Peyer's patch (tissue), 4 donors: ENCODE measurements at regions not wholly inside any gene's neighbourhood (a gene's known extent, or its start where the extent isn't known, plus 50 kb on each side); places are given as distances from the start of the nearest gene placed in this dataset.

Source experiments
- DNase-seq, 3 donors: peaks; one replicate each; pipeline ENCODE4 v3.0.0-alpha.2; 2017 to 2019
- H3K27ac ChIP-seq, 4 donors: fragments of 200-600 bp; sonication (generic); one replicate each; pipeline ENCODE4 v1.5.1; 2016 to 2019
- H3K27me3 ChIP-seq, 2 donors: fragments of 200-600 bp; sonication (generic); one replicate each; pipeline ENCODE4 v1.5.1; 2019
- H3K36me3 ChIP-seq, 3 donors: fragments of 200-600 bp; sonication (generic); one replicate each; pipeline ENCODE4 v1.5.1; 2016 to 2019
- H3K4me1 ChIP-seq, 4 donors: fragments of 200-600 bp; sonication (generic); one replicate each; pipeline ENCODE4 v1.5.1; 2016 to 2019
- H3K4me3 ChIP-seq, 4 donors: fragments of 200-600 bp; sonication (generic); 1 replicate in 3 of 4; 2 replicates in 1 of 4; pipeline ENCODE4 v1.5.1; 2016 to 2019; ENCODE audit warnings: mild to moderate bottlenecking in 1 of 4
- H3K9me3 ChIP-seq, 4 donors: fragments of 200-600 bp; sonication (generic); one replicate each; pipeline ENCODE4 v1.5.1; 2016 to 2019; ENCODE audit warnings: mild to moderate bottlenecking in 1 of 4
- POLR2A ChIP-seq, 2 donors: fragments of 450-650 bp; IDR thresholded peaks; one replicate each; pipeline ENCODE4 v1.5.1; 2017; ENCODE audit warnings: antibody characterized with exemption in 2 of 2, mild to moderate bottlenecking in 2 of 2, moderate library complexity in 2 of 2
- TF ChIP-seq, protein P1 (sequence below), 6 experiments: fragments of 450-650 bp in 4 of 6; fragments of 200-600 bp in 2 of 6; sonication (generic) in 1 of 6; IDR thresholded peaks; one replicate each; pipeline ENCODE4 v1.5.1; 2017 to 2019; ENCODE audit warnings: antibody characterized with exemption in 6 of 6, mild to moderate bottlenecking in 3 of 6, moderate library complexity in 1 of 6

DNA sequence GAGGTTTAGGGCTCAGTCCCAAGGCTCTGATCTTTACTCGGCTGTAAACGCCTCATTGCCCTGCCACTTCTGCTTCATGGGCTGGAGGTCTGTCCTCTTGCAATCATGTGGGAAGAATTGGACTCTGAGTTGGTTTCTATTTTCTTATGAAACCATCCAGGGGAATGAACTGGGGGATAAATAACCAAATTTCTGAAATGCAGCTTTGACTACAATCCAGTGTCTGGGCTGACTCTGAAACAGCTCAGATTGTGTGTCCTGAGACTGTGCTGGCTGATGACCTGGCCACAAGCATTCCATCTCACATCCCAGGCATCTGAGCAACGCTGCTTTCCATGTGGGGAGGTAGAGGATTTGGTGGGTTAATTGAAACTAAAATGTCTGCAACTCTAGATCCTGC is 71.0 kb upstream of the GALNT15 start:
- no peaks in the 10 kb centered on the region for H3K27me3 ChIP-seq

DNA sequence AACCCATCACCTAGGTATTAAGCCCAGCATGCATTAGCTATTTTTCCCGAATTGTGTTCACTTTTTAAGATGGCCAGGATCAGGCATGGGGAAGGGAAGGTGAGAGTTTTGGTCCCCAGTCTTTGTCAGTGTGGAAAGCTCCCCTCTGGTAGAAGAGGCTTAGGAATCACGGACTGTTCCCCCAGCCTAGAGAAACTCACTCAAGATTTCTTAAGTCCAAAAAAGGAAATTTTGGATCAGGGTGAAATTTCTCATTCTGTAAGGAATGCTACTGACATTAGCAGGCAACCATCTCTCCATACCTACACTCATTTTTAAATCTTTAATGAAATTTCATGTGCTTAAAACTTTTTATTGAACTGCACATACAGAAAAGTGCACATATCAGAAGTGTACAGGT is 70.3 kb upstream of the GALNT15 start:
- TF ChIP-seq, protein P1, sequence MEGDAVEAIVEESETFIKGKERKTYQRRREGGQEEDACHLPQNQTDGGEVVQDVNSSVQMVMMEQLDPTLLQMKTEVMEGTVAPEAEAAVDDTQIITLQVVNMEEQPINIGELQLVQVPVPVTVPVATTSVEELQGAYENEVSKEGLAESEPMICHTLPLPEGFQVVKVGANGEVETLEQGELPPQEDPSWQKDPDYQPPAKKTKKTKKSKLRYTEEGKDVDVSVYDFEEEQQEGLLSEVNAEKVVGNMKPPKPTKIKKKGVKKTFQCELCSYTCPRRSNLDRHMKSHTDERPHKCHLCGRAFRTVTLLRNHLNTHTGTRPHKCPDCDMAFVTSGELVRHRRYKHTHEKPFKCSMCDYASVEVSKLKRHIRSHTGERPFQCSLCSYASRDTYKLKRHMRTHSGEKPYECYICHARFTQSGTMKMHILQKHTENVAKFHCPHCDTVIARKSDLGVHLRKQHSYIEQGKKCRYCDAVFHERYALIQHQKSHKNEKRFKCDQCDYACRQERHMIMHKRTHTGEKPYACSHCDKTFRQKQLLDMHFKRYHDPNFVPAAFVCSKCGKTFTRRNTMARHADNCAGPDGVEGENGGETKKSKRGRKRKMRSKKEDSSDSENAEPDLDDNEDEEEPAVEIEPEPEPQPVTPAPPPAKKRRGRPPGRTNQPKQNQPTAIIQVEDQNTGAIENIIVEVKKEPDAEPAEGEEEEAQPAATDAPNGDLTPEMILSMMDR (IDR thresholded peaks at IDR 0.05), result no peak
- no peak for TF ChIP-seq POLR2A (IDR thresholded peaks at IDR 0.05)
- H3K9me3 ChIP-seq, result no peaks in the 10 kb centered on the region
- no peaks in the 10 kb centered on the region for H3K4me1 ChIP-seq
- no peak for DNase-seq
- no peaks in the 10 kb centered on the region for H3K36me3 ChIP-seq
- no peaks in the 10 kb centered on the region for H3K27me3 ChIP-seq
- no peak overlapping the region for H3K4me3 ChIP-seq
- peak overlapping the region in 2 of 4 donors; percentile 45 to 63 for H3K27ac ChIP-seq

More for the DNA sequence above, 71.0 kb upstream of the GALNT15 start:
- TF ChIP-seq, protein P1 (IDR thresholded peaks at IDR 0.05), result no peak
- TF ChIP-seq POLR2A (IDR thresholded peaks at IDR 0.05), result no peak
- DNase-seq, result no peak
- Histone ChIP-seq H3K36me3 (no peaks in the 10 kb centered on the region), H3K27ac (peak overlapping the region; percentile 3 to 63 (median 26)), H3K4me1 (no peaks in the 10 kb centered on the region), H3K9me3 (no peaks in the 10 kb centered on the region), H3K4me3 (no peak overlapping the region)

DNA sequence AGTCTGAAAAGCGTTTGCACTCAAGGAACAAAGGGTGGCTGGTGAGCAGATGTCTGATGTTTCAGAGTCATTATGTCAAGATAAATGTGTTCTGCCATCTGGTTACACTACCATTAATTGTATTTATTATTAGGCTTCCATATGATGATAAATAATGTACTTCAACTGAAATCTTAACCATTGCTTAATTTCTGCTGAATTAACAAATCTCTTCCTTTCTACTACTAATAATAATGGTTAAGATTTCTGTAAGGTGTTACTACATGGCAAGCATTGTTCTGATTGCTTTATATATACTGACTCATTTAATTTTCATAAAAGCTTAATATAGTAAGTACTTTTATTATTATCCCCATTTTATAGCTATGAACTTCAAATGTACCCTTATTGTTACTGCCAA is 68.4 kb upstream of the GALNT15 start:
- no peak for TF ChIP-seq POLR2A (IDR thresholded peaks at IDR 0.05)
- TF ChIP-seq, protein P1 (IDR thresholded peaks at IDR 0.05), result no peak
- no peaks in the 10 kb centered on the region for H3K27me3 ChIP-seq
- H3K4me1 ChIP-seq, result no peaks in the 10 kb centered on the region
- H3K4me3 ChIP-seq, result no peak overlapping the region
- no peak overlapping the region for H3K27ac ChIP-seq
- DNase-seq, result no peak
- H3K36me3 ChIP-seq, result no peaks in the 10 kb centered on the region
- no peaks in the 10 kb centered on the region for H3K9me3 ChIP-seq

DNA sequence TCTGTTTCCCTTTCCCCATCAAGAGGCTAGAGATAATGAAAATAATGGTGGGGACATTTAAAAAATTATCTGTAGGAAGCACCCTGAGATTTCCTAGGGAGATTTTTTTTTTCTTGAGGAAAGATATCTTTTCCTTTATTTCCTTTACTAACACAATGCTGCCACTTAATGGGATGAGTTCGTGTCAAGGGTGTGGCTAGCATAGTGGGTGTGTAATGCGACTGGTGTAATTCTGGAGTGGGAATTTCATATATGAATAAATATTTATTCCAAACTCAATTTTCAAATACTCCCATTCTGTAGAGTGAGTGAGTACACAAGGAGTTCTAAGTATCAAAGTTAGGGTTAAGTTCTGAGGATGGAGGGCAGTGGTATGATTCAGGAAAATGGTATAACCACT is 66.1 kb upstream of the GALNT15 start:
- Histone ChIP-seq H3K27ac (no peak overlapping the region), H3K36me3 (no peaks in the 10 kb centered on the region), H3K4me3 (no peak overlapping the region), H3K9me3 (no peaks in the 10 kb centered on the region), H3K4me1 (no peaks in the 10 kb centered on the region), H3K27me3 (no peaks in the 10 kb centered on the region)
- TF ChIP-seq POLR2A (IDR thresholded peaks at IDR 0.05), result no peak
- TF ChIP-seq, protein P1 (IDR thresholded peaks at IDR 0.05), result no peak
- no peak for DNase-seq

DNA sequence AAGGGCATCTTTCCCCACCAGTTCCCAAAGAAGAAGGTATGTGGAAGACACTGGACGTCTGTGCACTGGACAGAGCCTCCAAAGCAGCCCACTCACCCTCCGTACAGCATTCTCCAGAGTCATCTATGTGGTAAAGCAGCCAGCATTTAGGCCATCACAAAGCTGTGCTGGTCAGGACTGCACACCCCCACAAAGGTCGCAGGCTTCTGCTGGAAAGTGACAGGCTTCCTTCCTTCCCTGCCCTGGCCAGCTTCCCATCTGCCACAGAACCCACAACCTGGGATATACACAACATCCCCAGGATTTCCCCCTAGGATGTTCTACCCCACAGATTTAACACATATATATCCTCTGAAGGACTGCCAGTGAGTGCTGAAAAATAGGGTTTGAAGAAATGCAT is 64.6 kb upstream of the GALNT15 start:
- Histone ChIP-seq H3K9me3 (no peaks in the 10 kb centered on the region), H3K27me3 (no peaks in the 10 kb centered on the region), H3K27ac (no peak overlapping the region), H3K36me3 (no peaks in the 10 kb centered on the region), H3K4me3 (no peak overlapping the region), H3K4me1 (no peaks in the 10 kb centered on the region)
- DNase-seq, result no peak
- TF ChIP-seq, protein P1 (IDR thresholded peaks at IDR 0.05), result no peak
- no peak for TF ChIP-seq POLR2A (IDR thresholded peaks at IDR 0.05)

DNA sequence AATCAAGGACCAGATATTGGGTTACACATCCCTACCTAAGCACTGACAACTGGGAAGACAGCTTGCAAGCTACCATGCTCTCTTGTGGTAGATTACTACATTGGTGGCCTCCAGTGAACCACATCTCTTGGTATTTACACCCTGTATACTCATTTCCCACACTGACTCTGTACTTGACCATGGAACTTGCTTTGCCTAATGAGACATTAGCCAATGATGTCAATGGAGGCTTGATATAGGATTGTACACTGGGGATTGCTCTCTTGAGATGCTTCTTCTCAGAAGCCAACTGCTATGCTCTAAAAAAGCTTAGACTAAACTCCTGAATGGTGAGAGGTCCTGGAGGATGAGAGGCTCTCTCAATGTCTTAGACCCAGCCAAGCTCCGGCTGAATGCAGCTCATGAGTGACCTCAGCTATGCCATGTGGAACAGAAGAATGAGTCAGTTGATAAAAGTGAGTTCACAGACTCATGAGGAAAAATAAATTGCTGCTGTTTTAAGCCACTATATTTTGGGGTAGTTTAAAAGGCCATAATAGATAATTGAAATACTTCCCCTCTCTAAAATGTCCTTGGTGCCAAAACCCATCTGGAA is 61.5 kb upstream of the GALNT15 start:
- Histone ChIP-seq H3K36me3 (no peaks in the 10 kb centered on the region), H3K27me3 (no peaks in the 10 kb centered on the region), H3K27ac (no peak overlapping the region), H3K4me1 (no peaks in the 10 kb centered on the region), H3K9me3 (no peaks in the 10 kb centered on the region), H3K4me3 (no peak overlapping the region)
- TF ChIP-seq POLR2A (IDR thresholded peaks at IDR 0.05), result no peak
- TF ChIP-seq, protein P1 (IDR thresholded peaks at IDR 0.05), result no peak
- no peak for DNase-seq
